Panc1 (cell line): ENCODE measurements at regions not wholly inside any gene's neighbourhood (a gene's known extent, or its start where the extent isn't known, plus 50 kb on each side); places are given as distances from the start of the nearest gene placed in this dataset.
A peak's percentile ranks its signal among the peaks of the same experiment; 100 is the strongest.

Experiments
- ATAC-seq: fragments of 200-7000 bp; cut with Tn5 transposase; 2 replicates; pipeline ENCODE4 v1.9.1; 2020; ENCODE audit warnings: mild to moderate bottlenecking, moderate library complexity
- BruUV-seq: library from RNA; stranded (reverse); fragments of 400-500 nt; replicated peaks from 2 replicates; lab custom pipeline; 2021; lab: Mats Ljungman, UMichigan
- CTCF ChIA-PET: fragments of 300-600 bp; sonication (Branson Sonifier 250); formaldehyde crosslinking; loops from one replicate; lab custom pipeline; 2022; ENCODE audit warnings: antibody characterized with exemption; lab: Charles Lee
- POLR2A ChIA-PET: fragments of 300-600 bp; sonication (Branson Sonifier 250); formaldehyde crosslinking; loops from one replicate; lab custom pipeline; 2022; ENCODE audit warnings: antibody characterized with exemption; lab: Charles Lee
- DNase-seq: peaks from one replicate; pipeline ENCODE4 v3.0.0-alpha.2; 2010; ENCODE audit warnings: low read depth, low spot score
- H3K27ac ChIP-seq: 2 replicates; pipeline ENCODE4 v1.5.1; 2011; ENCODE audit warnings: mild to moderate bottlenecking, low read length, inconsistent platforms
- H3K27me3 ChIP-seq: fragments of 200-500 bp; sonication (Bioruptor generic); 2 replicates; pipeline ENCODE4 v1.6.0; 2014; ENCODE audit warnings: low read length, inconsistent platforms; ENCODE audit not compliant: control insufficient read depth, insufficient read depth
- H3K36me3 ChIP-seq: fragments of 200-500 bp; sonication (Bioruptor generic); 2 replicates; pipeline ENCODE4 v1.5.1; 2014; ENCODE audit warnings: inconsistent platforms, mild to moderate bottlenecking, low read length, moderate library complexity; ENCODE audit not compliant: control insufficient read depth, insufficient read depth
- H3K4me1 ChIP-seq: 2 replicates; pipeline ENCODE4 v1.5.1; 2011; ENCODE audit warnings: inconsistent platforms, mild to moderate bottlenecking, low read length, moderate library complexity; ENCODE audit not compliant: control insufficient read depth, insufficient read depth
- H3K4me3 ChIP-seq, 2 experiments: 2 replicates each; pipeline ENCODE4 v1.5.1; 2011 to 2012; ENCODE audit warnings: low read depth in 2 of 2, low read length in 2 of 2, mild to moderate bottlenecking in 2 of 2, inconsistent platforms in 1 of 2, moderate library complexity in 1 of 2
- H3K9me3 ChIP-seq: fragments of 200-500 bp; sonication (Bioruptor generic); 2 replicates; pipeline ENCODE4 v1.5.1; 2014; ENCODE audit warnings: low read depth, mild to moderate bottlenecking, inconsistent platforms, low read length, moderate library complexity; ENCODE audit not compliant: control insufficient read depth, insufficient read depth
- CTCF ChIP-seq: fragments of 450-650 bp; IDR thresholded peaks from 2 replicates; pipeline ENCODE4 v1.5.1; 2017; ENCODE audit warnings: mild to moderate bottlenecking
- POLR2AphosphoS5 ChIP-seq: IDR thresholded peaks from 2 replicates; pipeline ENCODE4 v1.6.1; 2012; ENCODE audit warnings: mild to moderate bottlenecking, low read depth, low read length, moderate library complexity
- REST ChIP-seq, 2 experiments: IDR thresholded peaks; 2 replicates each; pipeline ENCODE4 v1.6.1; 2011 to 2012; ENCODE audit warnings: low read depth in 2 of 2, control low read depth in 1 of 2, low read length in 1 of 2, mild to moderate bottlenecking in 1 of 2, moderate library complexity in 1 of 2; ENCODE audit not compliant: insufficient read depth in 1 of 2
- SIN3A ChIP-seq: IDR thresholded peaks from 2 replicates; pipeline ENCODE4 v1.6.1; 2012; ENCODE audit warnings: low read depth, mild to moderate bottlenecking, low read length, moderate library complexity, borderline replicate concordance; ENCODE audit not compliant: insufficient read depth
- TCF7L2 ChIP-seq: IDR thresholded peaks from 2 replicates; pipeline ENCODE4 v1.6.1; 2011; ENCODE audit warnings: mild to moderate bottlenecking, low read depth, low read length, inconsistent platforms
- in situ Hi-C: cut with HindIII; loops from 2 replicates; pipeline ENCODE4 v1.10.0; 2016; ENCODE audit warnings: low sequenced_read_pairs, low pct_unique_long_range_greater_than_20kb
- intact Hi-C: fragments of 100-400 bp; cut with micrococcal nuclease; formaldehyde crosslinking; loops from one replicate; pipeline ENCODE4 v1.10.0; 2022; ENCODE audit not compliant: unreplicated experiment

- Histone ChIP-seq H3K36me3 (no peaks in the 10 kb centered on the region), H3K27me3 (no peaks in the 10 kb centered on the region), H3K4me3 (no peak overlapping the region), H3K27ac (no peak overlapping the region), H3K9me3 (no peaks in the 10 kb centered on the region), H3K4me1 (no peaks in the 10 kb centered on the region)
- ChIA-PET POLR2A (no interaction called here), CTCF (no interaction called here)
- intact Hi-C loops (no loop called here), in situ Hi-C loops (no loop called here)
- no TSS peak for BruUV-seq
- DNase-seq (no peak), ATAC-seq (peak; percentile 45; the same call in 1 of the 2 replicates)
- TF ChIP-seq CTCF (no peak), REST (IDR thresholded peaks at IDR 0.05; ENCODE audit: insufficient read depth in 1 of 2, low read depth in 2 of 2, low read length in 1 of 2) (no peak), SIN3A (no peak), POLR2AphosphoS5 (no peak), TCF7L2 (no peak)
These were observed 157.7 kb downstream of the HNMT start for GRCh38 chr2:138121666-138122661.

- Histone ChIP-seq H3K4me1 (no peaks in the 10 kb centered on the region), H3K4me3 (no peak overlapping the region), H3K36me3 (no peaks in the 10 kb centered on the region), H3K27me3 (no peaks in the 10 kb centered on the region), H3K9me3 (no peaks in the 10 kb centered on the region), H3K27ac (no peak overlapping the region)
- DNase-seq (no peak), ATAC-seq (no peak)
- no TSS peak for BruUV-seq
- TF ChIP-seq POLR2AphosphoS5, result no peak
- no peak for TF ChIP-seq SIN3A
- no peak for TF ChIP-seq REST (IDR thresholded peaks at IDR 0.05; ENCODE audit: insufficient read depth in 1 of 2, low read depth in 2 of 2, low read length in 1 of 2)
- TF ChIP-seq TCF7L2, result no peak
- POLR2A ChIA-PET, result no interaction called here
- in situ Hi-C loops (no loop called here), intact Hi-C loops (no loop called here)
- CTCF ChIA-PET, result no interaction called here
These were observed 158.6 kb downstream of the HNMT start for GRCh38 chr2:138122891-138123290.
